ENCODE measurements at regions not wholly inside any gene's neighbourhood (a gene's known extent, or its start where the extent isn't known, plus 50 kb on each side); places are given as distances from the start of the nearest gene placed in this dataset.

- TF ChIP-seq CTCF (IDR thresholded peaks at IDR 0.05; ENCODE audit: low read depth, low read length) (no peak), MAX (IDR thresholded peaks at IDR 0.05; ENCODE audit: low read depth, low read length) (no peak)
These were observed 321.4 kb downstream of the HAPSTR1 start for GRCh38 chr16:9412915-9413264.

Data from NB4 (cell line).